Tibial nerve (tissue), 4 donors: ENCODE measurements at regions not wholly inside any gene's neighbourhood (a gene's known extent, or its start where the extent isn't known, plus 50 kb on each side); places are given as distances from the start of the nearest gene placed in this dataset.

Experiments
- DNase-seq, 2 donors: peaks; one replicate each; pipeline ENCODE4 v3.0.0-alpha.2; 2019; ENCODE audit warnings: low spot score in 2 of 2
- H3K27ac ChIP-seq, 4 donors: fragments of 200-600 bp; sonication (generic) in 3 of 4; one replicate each; pipeline ENCODE4 v1.5.1; 2017 to 2019; ENCODE audit warnings: mild to moderate bottlenecking in 1 of 4
- H3K27me3 ChIP-seq, 2 donors: fragments of 200-600 bp; sonication (generic) in 1 of 2; one replicate each; pipeline versions ENCODE4 v1.5.1 to v1.6.0; 2017 to 2019
- H3K36me3 ChIP-seq, 3 donors: fragments of 200-600 bp; sonication (generic); one replicate each; pipeline ENCODE4 v1.5.1; 2018 to 2019
- H3K4me1 ChIP-seq, 4 donors: fragments of 200-600 bp; sonication (generic) in 3 of 4; one replicate each; pipeline ENCODE4 v1.5.1; 2017 to 2019
- H3K4me3 ChIP-seq, 4 donors: fragments of 200-600 bp; sonication (generic) in 3 of 4; one replicate each; pipeline ENCODE4 v1.5.1; 2017 to 2019; ENCODE audit warnings: mild to moderate bottlenecking in 1 of 4, moderate library complexity in 1 of 4
- H3K9me3 ChIP-seq, 4 donors: fragments of 200-600 bp; sonication (generic) in 3 of 4; one replicate each; pipeline ENCODE4 v1.5.1; 2017 to 2019
- CTCF ChIP-seq, 5 experiments: fragments of 200-600 bp in 3 of 5; fragments of 450-650 bp in 2 of 5; sonication (generic) in 3 of 5; IDR thresholded peaks; one replicate each; pipeline ENCODE4 v1.5.1; 2016 to 2019; ENCODE audit warnings: antibody characterized with exemption in 5 of 5, mild to moderate bottlenecking in 3 of 5, moderate library complexity in 2 of 5
- EP300 ChIP-seq, 2 donors: sonication (generic); formaldehyde crosslinking; IDR thresholded peaks; one replicate each; pipeline ENCODE4 v1.6.1; 2017; ENCODE audit warnings: antibody characterized with exemption in 2 of 2, mild to moderate bottlenecking in 1 of 2
- POLR2A ChIP-seq, 2 donors: fragments of 450-650 bp; IDR thresholded peaks; one replicate each; pipeline ENCODE4 v1.6.1; 2017; ENCODE audit warnings: antibody characterized with exemption in 2 of 2, mild to moderate bottlenecking in 2 of 2, moderate library complexity in 2 of 2
- WGBS, 2 donors: methylation state at CpG; one replicate each; pipeline ENCODE4 v1.1.5; 2018; 5-methylcytosine and 5-hydroxymethylcytosine counted together

- Histone ChIP-seq H3K9me3 (peaks cover 0 to 17% (median 2%) of the 10 kb centered on the region in 4 donors), H3K4me3 (no peak overlapping the region), H3K27ac (no peak overlapping the region), H3K4me1 (no peaks in the 10 kb centered on the region), H3K27me3 (no peaks in the 10 kb centered on the region), H3K36me3 (no peaks in the 10 kb centered on the region)
- no peak for DNase-seq
- TF ChIP-seq POLR2A (IDR thresholded peaks at IDR 0.05), result no peak
- TF ChIP-seq EP300 (IDR thresholded peaks at IDR 0.05), result no peak
- no peak for TF ChIP-seq CTCF (IDR thresholded peaks at IDR 0.05)
- WGBS, 2 donors, result 37 to 42% methylated on average over 8 of the region's 8 CpGs
Measured at GRCh38 chr1:217369271-217369981, 261.5 kb downstream of the GPATCH2 start.

- H3K27ac ChIP-seq, result no peak overlapping the region
- 80 to 82% methylated on average over 3 of the region's 3 CpGs for WGBS, 2 donors
- no peak for TF ChIP-seq CTCF (IDR thresholded peaks at IDR 0.05)
- no peaks in the 10 kb centered on the region for H3K4me1 ChIP-seq
- no peaks in the 10 kb centered on the region for H3K27me3 ChIP-seq
- peaks cover 0 to 4% (median 0%) of the 10 kb centered on the region in 4 donors for H3K9me3 ChIP-seq
- H3K36me3 ChIP-seq, result no peaks in the 10 kb centered on the region
- H3K4me3 ChIP-seq, result no peak overlapping the region
- no peak for DNase-seq
Measured at GRCh38 chr1:217364220-217364619, 266.7 kb downstream of the GPATCH2 start.

GRCh38 chr1:217363319-217363718, 267.6 kb downstream of the GPATCH2 start:
- WGBS, 2 donors, result 61% methylated on average over 4 of the region's 4 CpGs
- Histone ChIP-seq H3K27ac (no peak overlapping the region), H3K4me1 (no peaks in the 10 kb centered on the region), H3K27me3 (no peaks in the 10 kb centered on the region), H3K36me3 (no peaks in the 10 kb centered on the region), H3K4me3 (no peak overlapping the region), H3K9me3 (peaks cover 0 to under 1% (median 0%) of the 10 kb centered on the region in 4 donors)
- DNase-seq, result no peak
- TF ChIP-seq EP300 (IDR thresholded peaks at IDR 0.05), result no peak

- TF ChIP-seq POLR2A (IDR thresholded peaks at IDR 0.05) (no peak), CTCF (IDR thresholded peaks at IDR 0.05) (no peak), EP300 (IDR thresholded peaks at IDR 0.05) (no peak)
- no peak for DNase-seq
- no peaks in the 10 kb centered on the region for H3K9me3 ChIP-seq
- 91 to 93% methylated on average over 4 of the region's 4 CpGs for WGBS, 2 donors
- no peak overlapping the region for H3K4me3 ChIP-seq
- H3K27ac ChIP-seq, result no peak overlapping the region
- no peaks in the 10 kb centered on the region for H3K36me3 ChIP-seq
- H3K27me3 ChIP-seq, result no peaks in the 10 kb centered on the region
- no peaks in the 10 kb centered on the region for H3K4me1 ChIP-seq
Measured at GRCh38 chr1:217360510-217360909, 270.4 kb downstream of the GPATCH2 start.

- no peak overlapping the region for H3K4me3 ChIP-seq
- H3K27me3 ChIP-seq, result no peaks in the 10 kb centered on the region
- no peaks in the 10 kb centered on the region for H3K4me1 ChIP-seq
- H3K36me3 ChIP-seq, result no peaks in the 10 kb centered on the region
- WGBS, 2 donors, result 39 to 48% methylated on average over 3 of the region's 3 CpGs
- no peak overlapping the region for H3K27ac ChIP-seq
- DNase-seq, result no peak
- TF ChIP-seq POLR2A (IDR thresholded peaks at IDR 0.05), result no peak
- TF ChIP-seq CTCF (IDR thresholded peaks at IDR 0.05), result no peak
- TF ChIP-seq EP300 (IDR thresholded peaks at IDR 0.05), result no peak
- H3K9me3 ChIP-seq, result no peaks in the 10 kb centered on the region
Measured at GRCh38 chr1:217354895-217355294, 276.0 kb downstream of the GPATCH2 start.
